ENCODE measurements at regions not wholly inside any gene's neighbourhood (a gene's known extent, or its start where the extent isn't known, plus 50 kb on each side); places are given as distances from the start of the nearest gene placed in this dataset.

DNA sequence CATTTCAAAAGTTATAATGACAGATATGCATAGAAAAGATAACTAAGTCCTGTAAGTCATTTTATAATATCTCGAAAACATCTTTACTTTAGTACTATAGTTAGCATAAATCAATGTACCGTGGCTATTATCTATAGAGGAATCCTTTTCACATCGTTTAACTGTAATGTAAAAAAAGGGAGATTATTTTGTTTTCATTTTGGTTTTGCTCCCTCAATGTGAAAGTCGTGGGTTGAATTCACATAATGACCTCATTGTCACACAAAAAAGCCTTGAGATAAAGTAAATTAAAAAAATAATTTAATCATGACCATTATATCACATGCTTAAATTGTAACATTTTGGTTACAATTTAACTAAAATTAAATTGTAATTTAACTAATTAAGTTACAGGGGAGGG is 560.5 kb upstream of the POT1 start:
- ATAC-seq (ENCODE audit: low FRiP score in 2 of 2) = no peak
- no peaks in the 10 kb centered on the region for H3K27me3 ChIP-seq
- H3K4me1 ChIP-seq = no peaks in the 10 kb centered on the region
- H3K4me3 ChIP-seq = no peak overlapping the region
- H3K36me3 ChIP-seq = no peaks in the 10 kb centered on the region
- TF ChIP-seq POLR2AphosphoS5 (IDR thresholded peaks at IDR 0.05) (no peak), EP300 (IDR thresholded peaks at IDR 0.05) (no peak), POLR2A (IDR thresholded peaks at IDR 0.05) (no peak)
- TF ChIP-seq, protein P1, sequence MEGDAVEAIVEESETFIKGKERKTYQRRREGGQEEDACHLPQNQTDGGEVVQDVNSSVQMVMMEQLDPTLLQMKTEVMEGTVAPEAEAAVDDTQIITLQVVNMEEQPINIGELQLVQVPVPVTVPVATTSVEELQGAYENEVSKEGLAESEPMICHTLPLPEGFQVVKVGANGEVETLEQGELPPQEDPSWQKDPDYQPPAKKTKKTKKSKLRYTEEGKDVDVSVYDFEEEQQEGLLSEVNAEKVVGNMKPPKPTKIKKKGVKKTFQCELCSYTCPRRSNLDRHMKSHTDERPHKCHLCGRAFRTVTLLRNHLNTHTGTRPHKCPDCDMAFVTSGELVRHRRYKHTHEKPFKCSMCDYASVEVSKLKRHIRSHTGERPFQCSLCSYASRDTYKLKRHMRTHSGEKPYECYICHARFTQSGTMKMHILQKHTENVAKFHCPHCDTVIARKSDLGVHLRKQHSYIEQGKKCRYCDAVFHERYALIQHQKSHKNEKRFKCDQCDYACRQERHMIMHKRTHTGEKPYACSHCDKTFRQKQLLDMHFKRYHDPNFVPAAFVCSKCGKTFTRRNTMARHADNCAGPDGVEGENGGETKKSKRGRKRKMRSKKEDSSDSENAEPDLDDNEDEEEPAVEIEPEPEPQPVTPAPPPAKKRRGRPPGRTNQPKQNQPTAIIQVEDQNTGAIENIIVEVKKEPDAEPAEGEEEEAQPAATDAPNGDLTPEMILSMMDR (IDR thresholded peaks at IDR 0.05) = no peak
- H3K9me3 ChIP-seq = no peaks in the 10 kb centered on the region
- no peak overlapping the region for H3K27ac ChIP-seq
- 76 to 78% methylated on average over 4 of the region's 4 CpGs for WGBS, 2 donors
- DNase-seq = no peak

DNA sequence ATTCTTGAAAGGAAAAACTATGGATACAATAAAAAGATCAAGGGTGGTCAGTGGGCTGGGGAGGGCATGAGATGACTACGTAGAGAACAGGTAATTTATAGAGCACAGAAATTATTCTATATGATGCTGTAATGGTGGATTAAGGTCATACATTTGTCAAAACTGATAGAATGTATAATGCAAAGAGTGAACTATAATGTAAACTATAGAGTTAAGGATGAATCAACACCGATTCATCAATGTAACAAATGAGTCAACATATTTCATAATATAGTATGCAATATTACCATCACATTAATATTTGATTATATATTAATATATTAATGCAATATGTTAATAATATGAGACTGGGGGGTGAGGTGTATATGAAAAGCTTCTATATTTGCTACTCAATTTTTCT is 555.6 kb upstream of the POT1 start:
- no peak overlapping the region for H3K27ac ChIP-seq
- no peaks in the 10 kb centered on the region for H3K9me3 ChIP-seq
- TF ChIP-seq, protein P1 (IDR thresholded peaks at IDR 0.05) = no peak
- TF ChIP-seq POLR2AphosphoS5 (IDR thresholded peaks at IDR 0.05) = no peak
- TF ChIP-seq EP300 (IDR thresholded peaks at IDR 0.05) = no peak
- no peak for TF ChIP-seq POLR2A (IDR thresholded peaks at IDR 0.05)
- DNase-seq = no peak
- no peaks in the 10 kb centered on the region for H3K4me1 ChIP-seq
- H3K4me3 ChIP-seq = no peak overlapping the region
- H3K27me3 ChIP-seq = no peaks in the 10 kb centered on the region
- no peak for ATAC-seq (ENCODE audit: low FRiP score in 2 of 2)
- 78 to 82% methylated on average over 2 of the region's 2 CpGs for WGBS, 2 donors
- no peaks in the 10 kb centered on the region for H3K36me3 ChIP-seq

DNA sequence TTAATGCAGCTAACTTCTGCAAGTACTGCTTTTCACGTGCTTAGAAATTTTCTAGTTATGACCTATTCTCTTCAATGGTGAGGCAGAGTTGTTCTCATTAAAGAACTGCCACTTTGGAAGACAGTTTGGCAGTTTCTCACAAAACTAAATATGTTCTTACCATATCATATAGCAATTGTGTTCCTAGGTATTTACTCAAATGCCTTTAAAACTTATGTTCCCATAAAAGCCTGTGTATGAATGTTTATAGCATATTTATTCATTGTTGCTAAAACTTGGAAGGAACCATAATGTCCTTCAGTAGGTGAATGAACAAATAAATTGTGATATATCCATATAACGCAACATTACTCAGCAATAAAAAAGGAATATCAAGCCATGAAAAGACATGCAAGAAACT is 555.1 kb upstream of the POT1 start:
- Histone ChIP-seq H3K9me3 (no peaks in the 10 kb centered on the region), H3K27me3 (no peaks in the 10 kb centered on the region), H3K27ac (no peak overlapping the region), H3K4me1 (no peaks in the 10 kb centered on the region), H3K4me3 (no peak overlapping the region), H3K36me3 (no peaks in the 10 kb centered on the region)
- WGBS, 2 donors = 83 to 94% methylated on average over 2 of the region's 2 CpGs
- ATAC-seq (ENCODE audit: low FRiP score in 2 of 2) (no peak), DNase-seq (no peak)
- TF ChIP-seq POLR2AphosphoS5 (IDR thresholded peaks at IDR 0.05) = no peak
- TF ChIP-seq, protein P1 (IDR thresholded peaks at IDR 0.05) = no peak
- TF ChIP-seq EP300 (IDR thresholded peaks at IDR 0.05) = no peak
- TF ChIP-seq POLR2A (IDR thresholded peaks at IDR 0.05) = no peak

DNA sequence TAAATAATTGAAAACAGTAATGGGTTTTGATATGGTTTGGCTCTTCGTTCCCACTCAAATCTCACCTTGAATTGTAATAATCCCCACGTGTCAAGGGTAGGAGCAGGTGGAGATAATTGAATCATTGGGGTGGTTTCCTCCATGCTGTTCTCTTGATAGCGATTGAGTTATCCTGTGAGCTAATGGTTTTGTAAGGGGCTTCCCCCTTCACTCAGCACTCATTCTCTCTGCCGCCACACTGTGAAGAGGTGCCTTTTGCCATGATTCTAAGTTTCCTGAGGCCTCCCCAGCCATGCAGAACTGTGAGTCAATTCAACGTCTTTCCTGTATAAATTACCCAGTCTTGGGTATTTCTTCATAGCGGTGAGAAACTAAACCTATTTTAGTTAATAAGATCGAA is 551.7 kb upstream of the POT1 start:
- Histone ChIP-seq H3K36me3 (no peaks in the 10 kb centered on the region), H3K27ac (no peak overlapping the region), H3K9me3 (no peaks in the 10 kb centered on the region), H3K4me3 (no peak overlapping the region), H3K4me1 (no peaks in the 10 kb centered on the region), H3K27me3 (no peaks in the 10 kb centered on the region)
- DNase-seq (no peak), ATAC-seq (ENCODE audit: low FRiP score in 2 of 2) (no peak)
- WGBS, 2 donors = 87 to 89% methylated on average over 7 of the region's 7 CpGs
- TF ChIP-seq POLR2A (IDR thresholded peaks at IDR 0.05) (no peak), POLR2AphosphoS5 (IDR thresholded peaks at IDR 0.05) (no peak), EP300 (IDR thresholded peaks at IDR 0.05) (no peak)
- TF ChIP-seq, protein P1 (IDR thresholded peaks at IDR 0.05) = no peak

DNA sequence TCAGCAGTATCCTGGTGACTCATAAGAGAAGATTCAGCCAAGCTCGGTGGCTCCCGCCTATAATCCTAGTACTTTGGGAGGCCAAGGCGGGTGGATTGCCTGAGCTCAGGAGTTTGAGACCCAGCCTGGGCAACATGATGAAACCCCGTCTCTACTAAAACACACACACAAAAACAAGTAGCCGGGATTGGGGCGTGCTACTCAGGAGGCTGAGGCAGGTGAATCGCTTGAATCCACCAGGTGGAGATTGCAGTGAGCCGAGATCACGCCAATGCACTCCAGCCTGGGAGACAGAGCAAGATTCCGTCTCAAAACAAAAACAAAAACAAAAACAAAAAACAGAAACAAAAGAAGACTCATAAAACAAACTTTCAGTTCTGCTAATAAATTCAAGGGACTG is 551.1 kb upstream of the POT1 start:
- DNase-seq = no peak
- TF ChIP-seq POLR2AphosphoS5 (IDR thresholded peaks at IDR 0.05) (no peak), EP300 (IDR thresholded peaks at IDR 0.05) (no peak), POLR2A (IDR thresholded peaks at IDR 0.05) (no peak)
- TF ChIP-seq, protein P1 (IDR thresholded peaks at IDR 0.05) = no peak
- no peaks in the 10 kb centered on the region for H3K9me3 ChIP-seq
- no peak overlapping the region for H3K27ac ChIP-seq
- H3K36me3 ChIP-seq = no peaks in the 10 kb centered on the region
- no peaks in the 10 kb centered on the region for H3K4me1 ChIP-seq
- H3K27me3 ChIP-seq = no peaks in the 10 kb centered on the region
- WGBS, 2 donors = 95 to 97% methylated on average over 10 of the region's 10 CpGs
- ATAC-seq (ENCODE audit: low FRiP score in 2 of 2) = no peak
- no peak overlapping the region for H3K4me3 ChIP-seq
